BE2C (cell line): ENCODE measurements at regions not wholly inside any gene's neighbourhood (a gene's known extent, or its start where the extent isn't known, plus 50 kb on each side); places are given as distances from the start of the nearest gene placed in this dataset.

ENCODE experiments used
- DNase-seq: peaks from one replicate; pipeline ENCODE4 v3.0.0-alpha.2; 2020
- H3K27me3 ChIP-seq: fragments of 250-450 bp; sonication (Bioruptor Pico); 2 replicates; pipeline ENCODE4 v1.5.1; 2020; ENCODE audit warnings: mild to moderate bottlenecking
- H3K36me3 ChIP-seq: fragments of 250-450 bp; sonication (Bioruptor Pico); 2 replicates; pipeline ENCODE4 v1.5.1; 2020; ENCODE audit warnings: mild to moderate bottlenecking
- H3K4me1 ChIP-seq: fragments of 250-450 bp; sonication (Bioruptor Pico); 2 replicates; pipeline ENCODE4 v1.5.1; 2020
- H3K4me3 ChIP-seq: 2 replicates; pipeline ENCODE4 v1.5.1; 2011; ENCODE audit warnings: low read depth, low read length
- H3K9me3 ChIP-seq: fragments of 250-450 bp; sonication (Bioruptor Pico); 2 replicates; pipeline ENCODE4 v1.5.1; 2020
- TF ChIP-seq, protein P1 (sequence below): IDR thresholded peaks from 2 replicates; pipeline ENCODE4 v1.5.1; 2012; ENCODE audit warnings: mild to moderate bottlenecking, low read depth, low read length

DNA sequence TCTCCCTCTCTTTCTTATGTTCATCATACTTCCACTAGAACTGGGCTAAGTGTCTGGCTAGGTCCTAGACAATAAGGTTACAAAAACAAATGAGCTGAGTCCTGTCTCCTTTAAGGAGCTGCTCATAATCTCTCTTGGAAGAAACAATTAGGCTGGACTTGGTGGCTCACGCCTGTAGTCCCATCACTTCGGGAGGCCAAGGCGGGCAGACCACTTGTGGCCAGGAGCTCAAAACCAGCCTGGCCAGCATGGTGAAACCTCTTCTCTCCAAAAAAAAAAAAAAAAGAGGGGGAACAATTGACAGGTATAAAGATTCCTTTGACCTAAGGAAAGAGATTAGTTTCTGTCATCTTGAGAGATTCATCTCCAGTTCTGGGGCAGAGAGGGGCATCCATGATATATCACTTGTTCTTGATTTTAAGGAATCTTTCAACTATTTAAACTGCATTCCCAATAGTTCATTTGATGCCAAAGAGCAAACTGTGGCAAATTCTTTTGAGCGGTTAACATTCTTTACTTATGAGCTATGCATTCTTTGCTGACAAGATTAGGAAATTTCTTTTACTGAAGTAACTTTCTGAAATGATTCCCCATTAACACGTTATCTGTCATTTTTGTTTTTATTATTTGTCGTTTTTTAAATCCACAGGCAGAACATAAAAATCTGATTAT lies 125.5 kb downstream of the C11orf87 start:
- no peaks in the 10 kb centered on the region for H3K9me3 ChIP-seq
- no peaks in the 10 kb centered on the region for H3K4me1 ChIP-seq
- H3K36me3 ChIP-seq: no peaks in the 10 kb centered on the region
- H3K4me3 ChIP-seq: no peak overlapping the region
- DNase-seq: no peak
- TF ChIP-seq, protein P1, sequence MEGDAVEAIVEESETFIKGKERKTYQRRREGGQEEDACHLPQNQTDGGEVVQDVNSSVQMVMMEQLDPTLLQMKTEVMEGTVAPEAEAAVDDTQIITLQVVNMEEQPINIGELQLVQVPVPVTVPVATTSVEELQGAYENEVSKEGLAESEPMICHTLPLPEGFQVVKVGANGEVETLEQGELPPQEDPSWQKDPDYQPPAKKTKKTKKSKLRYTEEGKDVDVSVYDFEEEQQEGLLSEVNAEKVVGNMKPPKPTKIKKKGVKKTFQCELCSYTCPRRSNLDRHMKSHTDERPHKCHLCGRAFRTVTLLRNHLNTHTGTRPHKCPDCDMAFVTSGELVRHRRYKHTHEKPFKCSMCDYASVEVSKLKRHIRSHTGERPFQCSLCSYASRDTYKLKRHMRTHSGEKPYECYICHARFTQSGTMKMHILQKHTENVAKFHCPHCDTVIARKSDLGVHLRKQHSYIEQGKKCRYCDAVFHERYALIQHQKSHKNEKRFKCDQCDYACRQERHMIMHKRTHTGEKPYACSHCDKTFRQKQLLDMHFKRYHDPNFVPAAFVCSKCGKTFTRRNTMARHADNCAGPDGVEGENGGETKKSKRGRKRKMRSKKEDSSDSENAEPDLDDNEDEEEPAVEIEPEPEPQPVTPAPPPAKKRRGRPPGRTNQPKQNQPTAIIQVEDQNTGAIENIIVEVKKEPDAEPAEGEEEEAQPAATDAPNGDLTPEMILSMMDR: no peak
- no peaks in the 10 kb centered on the region for H3K27me3 ChIP-seq

DNA sequence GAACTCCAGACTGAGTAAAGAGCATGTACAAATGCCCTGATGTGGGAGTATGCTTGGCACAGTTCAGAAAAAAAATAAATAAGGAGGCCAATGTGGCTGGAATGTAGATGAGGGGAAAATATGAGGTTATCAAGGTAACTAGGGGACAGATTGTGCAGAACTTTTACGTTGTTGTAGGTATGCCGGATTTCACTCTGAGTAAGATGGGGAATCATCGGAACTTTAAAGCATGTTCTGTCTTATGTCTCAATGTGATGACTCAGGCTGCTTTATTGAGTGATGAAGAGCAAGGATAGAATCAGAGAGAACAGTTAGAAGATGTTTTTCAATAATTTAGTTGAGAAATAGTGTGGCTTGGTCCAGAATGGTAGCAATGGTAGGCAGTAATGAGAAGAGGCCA lies 130.4 kb downstream of the C11orf87 start:
- TF ChIP-seq, protein P1: no peak
- Histone ChIP-seq H3K4me3 (no peak overlapping the region), H3K27me3 (no peaks in the 10 kb centered on the region), H3K4me1 (no peaks in the 10 kb centered on the region), H3K36me3 (no peaks in the 10 kb centered on the region), H3K9me3 (no peaks in the 10 kb centered on the region)
- no peak for DNase-seq

DNA sequence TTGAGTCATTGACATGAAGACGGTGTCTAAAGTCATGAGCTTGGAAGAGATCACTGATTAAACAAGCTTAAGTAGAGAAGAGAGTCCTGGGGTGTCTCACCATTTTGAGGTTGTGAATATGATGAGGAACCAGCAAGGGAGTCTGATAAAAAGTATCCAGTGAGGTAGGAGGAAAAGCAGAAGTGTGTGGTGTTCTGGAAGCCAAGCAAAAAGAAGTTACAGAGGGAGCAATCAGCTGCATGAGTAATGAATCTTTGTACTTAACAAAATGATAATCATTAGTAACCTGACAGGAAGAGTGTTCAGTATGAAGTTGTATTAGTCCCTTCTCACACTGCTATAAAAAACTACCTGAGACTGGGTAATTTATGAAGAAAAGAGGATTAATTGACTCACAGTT lies 131.3 kb downstream of the C11orf87 start:
- Histone ChIP-seq H3K4me3 (no peak overlapping the region), H3K27me3 (no peaks in the 10 kb centered on the region), H3K9me3 (no peaks in the 10 kb centered on the region), H3K36me3 (no peaks in the 10 kb centered on the region), H3K4me1 (no peaks in the 10 kb centered on the region)
- TF ChIP-seq, protein P1: no peak
- no peak for DNase-seq

DNA sequence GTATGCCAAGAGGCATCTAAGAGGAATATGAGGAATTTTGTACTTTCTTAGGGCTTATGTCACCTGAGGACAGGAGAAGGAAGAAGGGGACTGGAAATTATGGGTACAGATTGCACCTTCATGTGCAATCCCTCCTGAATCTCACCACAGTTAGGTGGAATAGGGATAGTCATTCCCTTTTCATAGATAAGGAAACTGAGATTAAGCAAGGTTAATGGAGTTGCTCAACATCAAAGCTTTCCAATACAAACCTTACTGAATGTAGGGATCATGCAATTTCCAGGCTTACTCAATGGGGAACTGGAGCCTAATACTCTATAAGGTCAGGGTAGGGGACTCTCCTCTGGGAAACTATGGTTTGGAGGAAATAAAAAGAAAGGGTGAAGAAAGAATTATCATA lies 133.0 kb downstream of the C11orf87 start:
- no peaks in the 10 kb centered on the region for H3K27me3 ChIP-seq
- H3K4me1 ChIP-seq: no peaks in the 10 kb centered on the region
- TF ChIP-seq, protein P1: no peak
- DNase-seq: no peak
- no peaks in the 10 kb centered on the region for H3K36me3 ChIP-seq
- no peak overlapping the region for H3K4me3 ChIP-seq
- no peaks in the 10 kb centered on the region for H3K9me3 ChIP-seq

DNA sequence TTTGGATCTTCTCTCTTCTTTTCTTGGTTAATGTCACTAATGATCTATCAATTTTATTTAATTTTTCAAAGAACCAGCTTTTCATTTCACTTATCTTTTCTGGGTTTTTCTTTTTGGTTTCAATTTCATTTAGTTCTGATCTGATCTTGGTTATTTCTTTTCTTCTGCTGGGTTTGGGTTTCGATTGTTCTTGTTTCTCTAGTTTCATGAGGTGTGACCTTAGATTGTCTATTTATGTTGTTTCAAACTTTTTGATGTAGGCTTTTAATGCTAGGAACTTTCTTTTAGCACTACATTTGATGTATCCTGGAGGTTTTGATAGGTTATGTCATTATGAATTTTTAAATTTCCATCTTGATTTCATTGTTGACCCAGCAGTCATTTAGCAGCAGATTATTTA lies 142.3 kb downstream of the C11orf87 start:
- TF ChIP-seq, protein P1: no peak
- Histone ChIP-seq H3K27me3 (no peaks in the 10 kb centered on the region), H3K4me3 (no peak overlapping the region), H3K36me3 (no peaks in the 10 kb centered on the region), H3K9me3 (no peaks in the 10 kb centered on the region), H3K4me1 (no peaks in the 10 kb centered on the region)
- no peak for DNase-seq

DNA sequence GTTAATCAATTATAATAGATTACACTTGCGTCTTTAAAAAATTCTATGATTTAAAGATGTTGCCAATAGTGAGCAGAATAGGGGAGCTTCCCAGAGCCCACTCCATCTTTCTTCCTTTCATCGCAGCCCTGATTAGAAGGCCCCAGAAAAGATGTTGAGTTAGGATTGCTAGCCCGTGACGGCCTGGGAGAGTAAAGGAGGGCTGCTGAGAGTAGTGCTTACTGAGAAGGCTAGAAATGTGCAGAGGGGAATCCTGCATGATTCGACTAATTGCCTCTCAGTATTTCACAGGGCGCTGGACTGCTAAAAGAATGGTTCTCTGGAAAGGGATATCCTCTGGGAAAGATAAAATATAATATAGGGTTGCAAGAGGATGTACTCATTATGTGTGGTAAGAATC lies 160.5 kb downstream of the C11orf87 start:
- Histone ChIP-seq H3K4me1 (no peaks in the 10 kb centered on the region), H3K27me3 (no peaks in the 10 kb centered on the region), H3K36me3 (no peaks in the 10 kb centered on the region), H3K4me3 (no peak overlapping the region), H3K9me3 (no peaks in the 10 kb centered on the region)
- no peak for DNase-seq
- TF ChIP-seq, protein P1: no peak
